ENCODE measurements at regions not wholly inside any gene's neighbourhood (a gene's known extent, or its start where the extent isn't known, plus 50 kb on each side); places are given as distances from the start of the nearest gene placed in this dataset.

DNA sequence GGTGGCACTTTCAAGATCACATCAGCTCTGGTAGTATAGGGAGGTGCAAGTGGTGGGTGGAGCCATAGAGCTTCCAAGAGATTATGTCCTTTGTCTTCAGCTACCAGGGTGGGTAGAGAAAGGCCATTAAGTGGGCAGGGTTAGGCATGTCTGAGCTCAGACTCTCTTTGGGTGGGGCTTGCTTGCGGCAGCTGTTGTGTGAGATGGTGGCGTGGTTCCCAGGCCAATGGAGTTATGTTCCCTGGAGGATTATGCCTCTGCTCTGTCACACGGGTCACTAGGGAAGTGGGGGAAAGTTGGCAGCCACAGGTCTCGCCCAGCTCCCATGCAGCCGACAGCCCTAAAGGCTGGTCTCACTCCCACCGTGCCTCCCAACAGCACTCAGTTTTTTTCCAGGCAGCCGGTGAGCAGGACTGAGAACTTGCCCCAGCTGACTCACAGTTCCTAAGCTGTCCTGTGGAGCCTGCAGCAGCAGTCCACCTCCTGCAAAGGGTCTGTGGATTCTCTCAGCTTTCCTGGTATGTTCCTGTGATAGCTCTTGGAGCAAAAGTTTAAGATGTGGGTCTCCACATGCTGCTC, 459.0 kb downstream of the SH2D4B start:
- no peak for TF ChIP-seq POLR2AphosphoS5 (IDR thresholded peaks at IDR 0.05)
- TF ChIP-seq, protein P1, sequence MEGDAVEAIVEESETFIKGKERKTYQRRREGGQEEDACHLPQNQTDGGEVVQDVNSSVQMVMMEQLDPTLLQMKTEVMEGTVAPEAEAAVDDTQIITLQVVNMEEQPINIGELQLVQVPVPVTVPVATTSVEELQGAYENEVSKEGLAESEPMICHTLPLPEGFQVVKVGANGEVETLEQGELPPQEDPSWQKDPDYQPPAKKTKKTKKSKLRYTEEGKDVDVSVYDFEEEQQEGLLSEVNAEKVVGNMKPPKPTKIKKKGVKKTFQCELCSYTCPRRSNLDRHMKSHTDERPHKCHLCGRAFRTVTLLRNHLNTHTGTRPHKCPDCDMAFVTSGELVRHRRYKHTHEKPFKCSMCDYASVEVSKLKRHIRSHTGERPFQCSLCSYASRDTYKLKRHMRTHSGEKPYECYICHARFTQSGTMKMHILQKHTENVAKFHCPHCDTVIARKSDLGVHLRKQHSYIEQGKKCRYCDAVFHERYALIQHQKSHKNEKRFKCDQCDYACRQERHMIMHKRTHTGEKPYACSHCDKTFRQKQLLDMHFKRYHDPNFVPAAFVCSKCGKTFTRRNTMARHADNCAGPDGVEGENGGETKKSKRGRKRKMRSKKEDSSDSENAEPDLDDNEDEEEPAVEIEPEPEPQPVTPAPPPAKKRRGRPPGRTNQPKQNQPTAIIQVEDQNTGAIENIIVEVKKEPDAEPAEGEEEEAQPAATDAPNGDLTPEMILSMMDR (IDR thresholded peaks at IDR 0.05) = no peak
- no peak for TF ChIP-seq POLR2A (IDR thresholded peaks at IDR 0.05)

All from breast epithelium (tissue), 3 donors.